ENCODE measurements at regions not wholly inside any gene's neighbourhood (a gene's known extent, or its start where the extent isn't known, plus 50 kb on each side); places are given as distances from the start of the nearest gene placed in this dataset.

- H3K4me3 ChIP-seq, result no peak overlapping the region
- H3K27me3 ChIP-seq, result no peaks in the 10 kb centered on the region
- no peaks in the 10 kb centered on the region for H3K4me1 ChIP-seq
- no peaks in the 10 kb centered on the region for H3K9me3 ChIP-seq
- DNase-seq, result no peak
- no peak overlapping the region for H3K27ac ChIP-seq
- intact Hi-C loops (cut with DNase I; ENCODE audit: low total_unique reads), result no loop called here
- H3K36me3 ChIP-seq, result no peaks in the 10 kb centered on the region
- TF ChIP-seq CTCF (IDR thresholded peaks at IDR 0.05) (no peak), POLR2A (IDR thresholded peaks at IDR 0.05) (no peak)
These were observed 1042.5 kb upstream of the PABPC4L start for GRCh38 chr4:135244056-135244455.

GRCh38 chr4:135240796-135241195 lies 1039.2 kb upstream of the PABPC4L start:
- intact Hi-C loops (cut with DNase I; ENCODE audit: low total_unique reads), result no loop called here
- DNase-seq, result no peak
- Histone ChIP-seq H3K9me3 (no peaks in the 10 kb centered on the region), H3K27ac (no peak overlapping the region), H3K36me3 (no peaks in the 10 kb centered on the region), H3K4me1 (no peaks in the 10 kb centered on the region), H3K27me3 (no peaks in the 10 kb centered on the region), H3K4me3 (no peak overlapping the region)
- TF ChIP-seq CTCF (IDR thresholded peaks at IDR 0.05) (no peak), POLR2A (IDR thresholded peaks at IDR 0.05) (no peak)

- intact Hi-C loops (cut with DNase I; ENCODE audit: low total_unique reads), result no loop called here
- no peak for DNase-seq
- H3K27me3 ChIP-seq, result no peaks in the 10 kb centered on the region
- no peaks in the 10 kb centered on the region for H3K4me1 ChIP-seq
- no peaks in the 10 kb centered on the region for H3K9me3 ChIP-seq
- no peak overlapping the region for H3K4me3 ChIP-seq
- H3K27ac ChIP-seq, result no peak overlapping the region
- TF ChIP-seq CTCF (IDR thresholded peaks at IDR 0.05) (no peak), POLR2A (IDR thresholded peaks at IDR 0.05) (no peak)
- no peaks in the 10 kb centered on the region for H3K36me3 ChIP-seq
These were observed 1038.4 kb upstream of the PABPC4L start for GRCh38 chr4:135239964-135240363.

GRCh38 chr4:135238940-135239339 lies 1037.4 kb upstream of the PABPC4L start:
- Histone ChIP-seq H3K27me3 (no peaks in the 10 kb centered on the region), H3K4me3 (no peak overlapping the region), H3K9me3 (no peaks in the 10 kb centered on the region), H3K27ac (no peak overlapping the region), H3K36me3 (no peaks in the 10 kb centered on the region), H3K4me1 (no peaks in the 10 kb centered on the region)
- TF ChIP-seq POLR2A (IDR thresholded peaks at IDR 0.05) (no peak), CTCF (IDR thresholded peaks at IDR 0.05) (no peak)
- DNase-seq, result no peak
- intact Hi-C loops (cut with DNase I; ENCODE audit: low total_unique reads), result no loop called here

GRCh38 chr4:135236048-135236447 lies 1034.5 kb upstream of the PABPC4L start:
- Histone ChIP-seq H3K27ac (no peak overlapping the region), H3K4me3 (no peak overlapping the region), H3K27me3 (no peaks in the 10 kb centered on the region), H3K9me3 (no peaks in the 10 kb centered on the region), H3K4me1 (no peaks in the 10 kb centered on the region), H3K36me3 (no peaks in the 10 kb centered on the region)
- DNase-seq, result no peak
- intact Hi-C loops (cut with DNase I; ENCODE audit: low total_unique reads), result no loop called here
- TF ChIP-seq POLR2A (IDR thresholded peaks at IDR 0.05) (no peak), CTCF (IDR thresholded peaks at IDR 0.05) (no peak)
